Mesenchymal stem cell (in vitro differentiated cells and primary cell): ENCODE measurements at regions not wholly inside any gene's neighbourhood (a gene's known extent, or its start where the extent isn't known, plus 50 kb on each side); places are given as distances from the start of the nearest gene placed in this dataset.

ENCODE experiments used
- DNase-seq: peaks from one replicate; pipeline ENCODE4 v3.0.0-alpha.2; 2013
- H2AFZ ChIP-seq: one replicate; pipeline ENCODE4 v1.6.1; 2013; ENCODE audit warnings: low read depth, mild to moderate bottlenecking, control low read depth, inconsistent platforms, low read length, moderate library complexity
- H2AK5ac ChIP-seq: 2 replicates; pipeline ENCODE4 v1.6.1; 2013; ENCODE audit warnings: low read length, moderate library complexity, mild to moderate bottlenecking, inconsistent platforms; ENCODE audit not compliant: severe bottlenecking
- H2BK120ac ChIP-seq: one replicate; pipeline ENCODE4 v1.6.1; 2013; ENCODE audit warnings: low read depth, mild to moderate bottlenecking, inconsistent platforms, low read length, moderate library complexity
- H2BK12ac ChIP-seq, 2 experiments: one replicate each; pipeline ENCODE4 v1.6.1; 2013; ENCODE audit warnings: inconsistent platforms in 2 of 2, low read length in 2 of 2, mild to moderate bottlenecking in 2 of 2, moderate library complexity in 2 of 2, control low read depth in 1 of 2
- H2BK15ac ChIP-seq: one replicate; pipeline ENCODE4 v1.6.1; 2013; ENCODE audit warnings: mild to moderate bottlenecking, low read depth, inconsistent platforms; ENCODE audit not compliant: poor library complexity, severe bottlenecking
- H2BK5ac ChIP-seq: 2 replicates; pipeline ENCODE4 v1.6.1; 2013; ENCODE audit warnings: low read depth, mild to moderate bottlenecking, low read length, control low read depth, inconsistent platforms; ENCODE audit not compliant: poor library complexity, severe bottlenecking
- H3K14ac ChIP-seq, 2 experiments: one replicate each; pipeline ENCODE4 v1.6.1; 2013; ENCODE audit warnings: inconsistent platforms in 2 of 2, low read length in 2 of 2, control low read depth in 1 of 2, mild to moderate bottlenecking in 1 of 2, moderate library complexity in 1 of 2
- H3K18ac ChIP-seq, 2 experiments: one replicate each; pipeline ENCODE4 v1.6.1; 2013; ENCODE audit warnings: inconsistent platforms in 2 of 2, low read length in 2 of 2, control low read depth in 1 of 2, low read depth in 1 of 2, mild to moderate bottlenecking in 1 of 2
- H3K23ac ChIP-seq, 2 experiments: one replicate each; pipeline ENCODE4 v1.6.1; 2013; ENCODE audit warnings: inconsistent platforms in 2 of 2, low read length in 2 of 2, mild to moderate bottlenecking in 2 of 2, moderate library complexity in 2 of 2, control low read depth in 1 of 2
- H3K27ac ChIP-seq: 2 replicates; pipeline ENCODE4 v1.5.1; 2013; ENCODE audit warnings: mild to moderate bottlenecking, moderate library complexity, low read length, control low read depth, inconsistent platforms; ENCODE audit not compliant: poor library complexity, severe bottlenecking
- H3K27me3 ChIP-seq, 2 experiments: 2 replicates each; pipeline versions ENCODE4 v1.6.1 to v1.7.0; 2013; ENCODE audit warnings: low read length in 2 of 2, mild to moderate bottlenecking in 2 of 2, moderate library complexity in 2 of 2, control low read depth in 1 of 2, inconsistent platforms in 1 of 2; ENCODE audit not compliant: control insufficient read depth in 1 of 2, insufficient read depth in 1 of 2
- H3K36me3 ChIP-seq, 2 experiments: 2 replicates each; pipeline versions ENCODE4 v1.6.1 to v1.7.0; 2013; ENCODE audit warnings: low read length in 2 of 2, control low read depth in 1 of 2, inconsistent platforms in 1 of 2, low read depth in 1 of 2, mild to moderate bottlenecking in 1 of 2; ENCODE audit not compliant: insufficient read depth in 2 of 2, control insufficient read depth in 1 of 2
- H3K4ac ChIP-seq, 2 experiments: one replicate each; pipeline ENCODE4 v1.6.1; 2013; ENCODE audit warnings: inconsistent platforms in 2 of 2, low read length in 2 of 2, mild to moderate bottlenecking in 2 of 2, moderate library complexity in 2 of 2, control low read depth in 1 of 2, low read depth in 1 of 2
- H3K4me1 ChIP-seq: 2 replicates; pipeline ENCODE4 v1.6.1; 2013; ENCODE audit warnings: low read depth, low read length, control low read depth; ENCODE audit not compliant: control insufficient read depth, insufficient read depth
- H3K4me2 ChIP-seq: 2 replicates; pipeline ENCODE4 v1.6.1; 2013; ENCODE audit warnings: low read length, mild to moderate bottlenecking, inconsistent platforms; ENCODE audit not compliant: poor library complexity, severe bottlenecking
- H3K4me3 ChIP-seq, 2 experiments: 2 replicates each; pipeline versions ENCODE4 v1.5.1 to v1.7.0; 2013; ENCODE audit warnings: low read length in 2 of 2, mild to moderate bottlenecking in 2 of 2, control low read depth in 1 of 2, low read depth in 1 of 2; ENCODE audit not compliant: insufficient read depth in 1 of 2
- H3K79me1 ChIP-seq: replicated peaks from 2 replicates; pipeline ENCODE4 v1.6.1; 2013; ENCODE audit warnings: mild to moderate bottlenecking, control low read depth, low read length, inconsistent platforms; ENCODE audit not compliant: poor library complexity, severe bottlenecking
- H3K9ac ChIP-seq: 2 replicates; pipeline ENCODE4 v1.7.0; 2013; ENCODE audit warnings: mild to moderate bottlenecking, low read length, moderate library complexity
- H3K9me3 ChIP-seq: 2 replicates; pipeline ENCODE4 v1.7.0; 2013; ENCODE audit warnings: mild to moderate bottlenecking, low read length; ENCODE audit not compliant: control insufficient read depth
- H4K8ac ChIP-seq: one replicate; pipeline ENCODE4 v1.6.1; 2013; ENCODE audit warnings: inconsistent platforms, mild to moderate bottlenecking, low read length, moderate library complexity
- H4K91ac ChIP-seq: one replicate; pipeline ENCODE4 v1.6.1; 2013; ENCODE audit warnings: mild to moderate bottlenecking, low read length, inconsistent platforms
- WGBS: methylation state at CpG from one replicate; pipeline ENCODE4 v1.1.7; 2013; ENCODE audit warnings: mixed read lengths; 5-methylcytosine and 5-hydroxymethylcytosine counted together

DNA sequence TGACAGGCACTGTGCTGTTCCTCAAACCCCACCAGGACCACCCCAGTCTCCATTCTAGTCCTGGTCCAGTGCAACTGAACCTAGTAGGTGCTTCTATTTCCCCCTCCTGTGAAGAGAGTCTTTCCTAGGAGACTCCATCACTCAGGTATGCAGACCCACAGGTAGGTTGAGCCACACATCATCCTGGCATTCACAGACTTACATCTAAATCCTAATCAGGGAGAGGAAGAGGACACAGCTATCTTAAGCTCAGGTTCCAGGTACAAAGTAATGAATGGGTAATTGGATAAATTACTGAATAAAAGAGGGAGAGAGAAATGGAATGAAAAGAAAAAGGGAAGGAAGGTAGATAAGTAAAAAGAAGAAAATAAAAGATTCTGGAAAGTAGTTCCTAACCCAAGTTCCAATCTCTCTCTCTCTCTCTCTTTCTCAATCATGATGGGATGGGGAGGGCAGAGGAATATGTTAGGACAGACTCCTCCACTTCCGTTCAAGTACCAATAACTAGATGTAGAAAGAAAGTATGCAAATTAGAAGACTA is 139.8 kb upstream of the NAMPT start:
- H3K9ac ChIP-seq: peak overlapping the region; percentile 45
- H2BK15ac ChIP-seq: peak overlapping the region; percentile 88

DNA sequence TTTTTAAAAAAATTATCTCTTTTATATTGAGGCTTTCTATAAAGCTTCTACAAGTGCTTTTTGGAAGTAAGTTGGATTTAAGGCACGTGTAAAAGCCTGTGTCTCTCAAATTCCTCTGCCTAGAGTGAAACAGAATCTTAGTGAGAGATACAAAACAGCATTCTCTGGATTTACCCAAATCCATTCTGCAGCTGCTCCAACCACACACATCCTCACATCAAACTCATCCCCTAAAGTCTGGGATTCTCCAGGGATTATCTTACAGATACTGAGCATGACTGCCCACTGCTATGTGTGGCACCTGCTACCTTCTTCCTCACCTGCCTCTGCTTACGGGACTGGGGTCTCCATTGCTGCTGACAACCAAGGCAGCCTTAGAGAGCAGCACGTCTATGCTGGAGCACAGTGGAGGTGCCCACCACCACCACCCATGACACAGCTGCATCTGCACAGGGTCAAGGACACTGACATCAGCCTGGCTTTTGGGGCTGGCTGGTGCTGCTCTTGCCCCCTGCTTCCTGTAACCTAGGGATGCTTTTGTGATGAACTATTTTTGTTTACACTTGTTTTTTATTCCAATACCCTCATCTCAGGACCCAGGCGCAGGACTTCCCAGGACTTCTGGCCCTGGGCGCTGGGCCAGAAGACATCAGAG is 139.2 kb upstream of the NAMPT start:
- Histone ChIP-seq H3K4ac (peak overlapping the region; percentile 10 to 42), H2AFZ (no peak overlapping the region), H2BK5ac (no peak overlapping the region), H4K91ac (peak overlapping the region; percentile 67), H3K4me1 (peaks cover 13% of the 10 kb centered on the region), H3K9ac (no peak overlapping the region), H3K4me2 (no peak overlapping the region), H2BK15ac (peak overlapping the region; percentile 88), H4K8ac (peak overlapping the region; percentile 91), H2BK120ac (peak overlapping the region; percentile 61), H2AK5ac (peak overlapping the region; percentile 33), H3K36me3 (no peaks in the 10 kb centered on the region), H3K79me1 (no peaks in the 10 kb centered on the region), H3K23ac (no peak overlapping the region), H3K18ac (peak overlapping the region; percentile 25 to 94), H3K14ac (peak overlapping the region in 1 of 2 experiments; percentile 5), H3K4me3 (no peak overlapping the region), H3K9me3 (no peaks in the 10 kb centered on the region), H2BK12ac (peak overlapping the region; percentile 84 to 97), H3K27me3 (no peaks in the 10 kb centered on the region), H3K27ac (no peak overlapping the region)
- no peak for DNase-seq
- 91% methylated on average over 5 of the region's 5 CpGs for WGBS

More for the DNA sequence above, 139.8 kb upstream of the NAMPT start:
- no peaks in the 10 kb centered on the region for H3K27me3 ChIP-seq
- H3K4ac ChIP-seq: peak overlapping the region; percentile 10 to 42
- no peaks in the 10 kb centered on the region for H3K36me3 ChIP-seq
- H4K8ac ChIP-seq: peak overlapping the region; percentile 91
- H2BK12ac ChIP-seq: peak overlapping the region; percentile 84 to 97
- no peak for DNase-seq
- H2BK120ac ChIP-seq: peak overlapping the region; percentile 61
- WGBS: no CpG with 5 or more reads among the region's 1 CpG
- peak overlapping the region; percentile 67 for H4K91ac ChIP-seq
- H3K4me3 ChIP-seq: no peak overlapping the region
- peak overlapping the region; percentile 71 for H3K27ac ChIP-seq
- no peak overlapping the region for H3K23ac ChIP-seq
- H2AFZ ChIP-seq: no peak overlapping the region
- peak overlapping the region; percentile 25 to 94 for H3K18ac ChIP-seq
- H3K14ac ChIP-seq: peak overlapping the region in 1 of 2 experiments; percentile 5
- H3K9me3 ChIP-seq: no peaks in the 10 kb centered on the region
- H2AK5ac ChIP-seq: peak overlapping the region; percentile 33
- H3K4me2 ChIP-seq: no peak overlapping the region
- H3K4me1 ChIP-seq: peaks cover 13% of the 10 kb centered on the region
- H3K79me1 ChIP-seq: no peaks in the 10 kb centered on the region
- H2BK5ac ChIP-seq: no peak overlapping the region

DNA sequence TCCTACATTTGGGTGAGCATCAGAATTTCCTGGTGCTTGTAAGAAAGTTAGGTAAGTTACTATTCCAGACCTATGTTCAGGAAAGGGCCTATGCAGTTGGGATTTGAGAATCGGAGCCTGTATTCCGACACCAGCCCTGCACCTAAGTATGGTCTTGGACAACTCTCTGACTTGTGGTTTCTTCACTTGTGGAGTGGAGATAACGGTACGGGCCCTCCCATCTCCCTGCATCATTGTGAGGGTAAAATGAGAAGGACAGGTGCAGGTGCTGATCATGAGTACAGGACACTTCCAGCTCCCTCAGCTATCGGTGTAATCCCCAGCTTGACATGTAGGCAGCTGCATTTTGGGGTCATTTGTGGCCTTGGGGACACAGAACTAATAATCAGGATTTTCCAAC is 138.3 kb upstream of the NAMPT start:
- H2AFZ ChIP-seq: no peak overlapping the region
- H2BK5ac ChIP-seq: no peak overlapping the region
- no peak overlapping the region for H3K14ac ChIP-seq
- H3K4me2 ChIP-seq: no peak overlapping the region
- H3K4me3 ChIP-seq: no peak overlapping the region
- no peak overlapping the region for H3K27ac ChIP-seq
- no peak overlapping the region for H4K8ac ChIP-seq
- H4K91ac ChIP-seq: peak overlapping the region; percentile 63
- H3K18ac ChIP-seq: peak overlapping the region; percentile 18 to 19
- H2BK15ac ChIP-seq: peak overlapping the region; percentile 30
- peak overlapping the region; percentile 40 to 59 for H3K4ac ChIP-seq
- H3K79me1 ChIP-seq: no peaks in the 10 kb centered on the region
- no peak overlapping the region for H2BK120ac ChIP-seq
- H3K9ac ChIP-seq: no peak overlapping the region
- H2BK12ac ChIP-seq: peak overlapping the region; percentile 69 to 86
- no peaks in the 10 kb centered on the region for H3K9me3 ChIP-seq
- H2AK5ac ChIP-seq: peak overlapping the region; percentile 63
- DNase-seq: no peak
- 91% methylated on average over 4 of the region's 5 CpGs for WGBS
- no peaks in the 10 kb centered on the region for H3K27me3 ChIP-seq
- no peaks in the 10 kb centered on the region for H3K36me3 ChIP-seq
- H3K23ac ChIP-seq: no peak overlapping the region
- H3K4me1 ChIP-seq: peaks cover 13% of the 10 kb centered on the region

DNA sequence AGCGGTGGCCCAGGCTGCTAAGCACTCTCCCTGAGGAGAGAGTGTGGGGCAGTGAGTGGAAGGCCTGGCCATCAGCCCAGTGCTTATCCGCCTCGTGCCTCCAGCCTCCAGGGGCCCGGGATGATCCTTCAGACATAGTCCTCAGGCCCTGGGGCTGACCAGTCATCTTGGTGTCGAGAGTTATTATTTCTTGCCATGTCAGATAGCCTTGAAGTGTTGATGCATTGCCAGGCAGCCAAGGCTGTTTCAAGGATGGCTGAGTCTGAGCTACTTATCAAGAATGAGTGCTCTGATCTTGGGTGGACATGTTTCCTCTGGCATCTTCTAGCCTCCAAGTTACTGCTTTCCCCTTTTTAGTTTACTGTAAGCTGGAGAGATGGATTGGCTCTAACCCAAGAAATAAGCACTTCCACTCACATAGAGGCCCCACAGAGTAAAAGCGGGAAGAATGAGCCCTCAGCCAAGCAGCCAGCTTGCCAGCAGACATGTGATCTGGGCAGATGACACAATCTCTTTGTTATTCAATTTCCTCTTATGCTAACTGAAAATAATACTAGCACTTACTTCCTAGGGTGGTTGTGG is 136.5 kb upstream of the NAMPT start:
- peaks cover 13% of the 10 kb centered on the region for H3K4me1 ChIP-seq
- peak overlapping the region; percentile 8 for H4K8ac ChIP-seq
- no peaks in the 10 kb centered on the region for H3K36me3 ChIP-seq
- peak overlapping the region; percentile 41 to 92 for H3K18ac ChIP-seq
- H2AFZ ChIP-seq: no peak overlapping the region
- H3K79me1 ChIP-seq: no peaks in the 10 kb centered on the region
- peak; percentile 94 for DNase-seq
- H3K4ac ChIP-seq: peak overlapping the region; percentile 66 to 91
- peak overlapping the region; percentile 74 for H3K9ac ChIP-seq
- 53% methylated on average over 6 of the region's 6 CpGs for WGBS
- H3K9me3 ChIP-seq: peaks cover under 1% of the 10 kb centered on the region
- H3K14ac ChIP-seq: no peak overlapping the region
- H2BK5ac ChIP-seq: peak overlapping the region; percentile 47
- H2BK120ac ChIP-seq: peak overlapping the region; percentile 8
- no peak overlapping the region for H3K4me3 ChIP-seq
- H2BK15ac ChIP-seq: peak overlapping the region; percentile 75
- H3K4me2 ChIP-seq: no peak overlapping the region
- H3K27me3 ChIP-seq: no peaks in the 10 kb centered on the region
- peak overlapping the region; percentile 90 for H2AK5ac ChIP-seq
- peak overlapping the region; percentile 59 to 98 for H2BK12ac ChIP-seq
- peak overlapping the region; percentile 75 for H3K27ac ChIP-seq
- H4K91ac ChIP-seq: peak overlapping the region; percentile 83
- no peak overlapping the region for H3K23ac ChIP-seq
